ENCODE measurements at regions not wholly inside any gene's neighbourhood (a gene's known extent, or its start where the extent isn't known, plus 50 kb on each side); places are given as distances from the start of the nearest gene placed in this dataset.
A peak's percentile ranks its signal among the peaks of the same experiment; 100 is the strongest.
"Not testable (repeated sequence)": the region's sequence is repeated elsewhere in the genome, so short reads cannot be mapped to it uniquely, and the experiment has no call there.

DNA sequence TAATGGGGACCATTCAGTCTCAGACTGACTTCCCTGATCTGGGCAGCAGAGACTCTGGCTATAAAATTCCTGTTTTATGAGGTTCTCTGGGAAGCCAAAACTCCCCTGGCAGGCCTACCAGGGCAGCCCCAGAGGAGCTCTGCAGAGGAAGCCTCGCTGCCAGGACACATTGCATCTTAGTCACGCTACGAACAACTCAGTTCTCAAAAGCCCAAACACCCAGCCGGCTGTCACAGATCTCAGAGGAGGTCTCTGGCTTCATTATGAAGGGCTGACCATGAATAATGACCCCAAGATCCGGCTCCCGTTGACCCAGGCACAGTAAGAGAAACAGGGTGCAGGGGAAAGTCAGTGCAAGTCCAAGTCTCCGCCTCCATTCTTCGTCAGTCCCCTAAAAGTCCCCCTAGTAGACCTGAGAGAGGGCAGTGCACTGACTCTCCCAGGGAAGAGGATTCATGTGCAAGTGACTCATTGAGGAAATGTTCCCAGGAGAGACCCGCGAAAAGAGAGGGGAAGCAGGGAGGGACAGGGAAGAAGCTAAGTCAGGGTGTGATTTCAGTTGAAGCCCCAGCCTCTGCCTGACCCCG lies 212.3 kb downstream of the CYP26B1 start:
- no peak for DNase-seq

GRCh38 chr2:71934595-71935261 lies 212.9 kb downstream of the CYP26B1 start:
- DNase-seq: no peak

DNA sequence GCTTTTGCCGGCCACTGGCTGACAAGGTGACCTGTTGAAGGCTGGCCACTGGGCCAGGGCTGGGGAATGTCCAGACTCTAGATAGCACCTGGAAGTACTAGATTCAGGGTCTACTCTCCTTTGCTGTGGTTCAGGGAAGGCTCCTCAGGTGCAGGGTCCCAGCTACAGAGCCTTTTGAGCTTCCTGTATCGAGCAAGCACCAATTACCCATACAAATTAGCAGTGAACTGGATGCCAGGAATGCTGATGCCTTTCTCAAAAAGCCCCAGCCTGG lies 213.4 kb downstream of the CYP26B1 start:
- no peak for DNase-seq

GRCh38 chr2:71933467-71934319 lies 214.0 kb downstream of the CYP26B1 start:
- DNase-seq: no peak

DNA sequence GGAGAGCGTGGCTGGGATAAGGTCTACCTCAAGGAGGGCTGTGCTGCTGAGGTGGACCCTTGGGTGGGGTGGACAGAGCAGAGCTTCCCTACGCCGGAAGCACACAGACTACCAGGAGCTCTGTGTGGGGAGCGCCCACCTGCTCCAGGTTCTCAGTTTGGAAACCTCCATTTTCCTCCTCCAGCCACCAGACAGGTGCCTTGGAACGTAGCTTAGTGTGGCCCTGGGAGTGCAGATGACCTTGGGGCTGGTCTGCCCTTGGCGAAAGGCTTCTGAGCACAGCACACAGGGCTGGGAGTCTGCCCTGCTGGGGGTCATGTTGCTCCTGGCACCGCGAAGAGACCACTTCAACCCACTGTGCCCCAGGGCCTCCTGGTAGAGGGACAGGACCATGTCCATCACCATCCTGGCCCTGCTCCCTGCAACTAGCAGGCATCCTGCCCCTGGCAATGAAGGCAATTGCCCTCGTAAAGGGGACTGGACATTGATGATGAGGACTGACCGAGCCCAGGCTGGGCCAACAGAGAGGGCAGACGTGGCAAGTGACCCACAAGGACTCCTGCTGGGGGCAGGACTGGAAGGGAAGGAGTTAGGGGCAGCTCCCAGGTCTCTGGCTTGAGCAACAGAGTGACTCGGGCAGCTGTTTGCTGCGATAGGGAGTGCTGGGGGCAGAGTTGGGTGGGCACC lies 214.7 kb downstream of the CYP26B1 start:
- DNase-seq: no peak

- DNase-seq: no peak
Measured at GRCh38 chr2:71932037-71932779, 215.5 kb downstream of the CYP26B1 start.

- DNase-seq: no peak
Measured at GRCh38 chr2:71930049-71930681, 217.5 kb downstream of the CYP26B1 start.

DNA sequence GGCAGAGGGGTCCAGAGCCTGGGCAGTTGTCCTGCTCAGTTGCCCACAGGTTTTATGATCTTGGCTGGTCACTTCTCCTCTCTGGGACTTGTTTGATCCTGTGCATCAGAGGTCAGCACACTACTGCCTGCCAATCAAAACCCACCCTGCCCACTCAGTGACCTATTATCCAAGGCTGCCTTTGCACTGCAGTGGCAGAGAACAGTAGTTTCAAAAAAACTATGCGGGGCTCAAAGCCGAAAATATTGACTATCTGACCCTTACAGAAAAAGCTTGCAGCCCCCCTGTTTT lies 218.2 kb downstream of the CYP26B1 start:
- DNase-seq: no peak

DNA sequence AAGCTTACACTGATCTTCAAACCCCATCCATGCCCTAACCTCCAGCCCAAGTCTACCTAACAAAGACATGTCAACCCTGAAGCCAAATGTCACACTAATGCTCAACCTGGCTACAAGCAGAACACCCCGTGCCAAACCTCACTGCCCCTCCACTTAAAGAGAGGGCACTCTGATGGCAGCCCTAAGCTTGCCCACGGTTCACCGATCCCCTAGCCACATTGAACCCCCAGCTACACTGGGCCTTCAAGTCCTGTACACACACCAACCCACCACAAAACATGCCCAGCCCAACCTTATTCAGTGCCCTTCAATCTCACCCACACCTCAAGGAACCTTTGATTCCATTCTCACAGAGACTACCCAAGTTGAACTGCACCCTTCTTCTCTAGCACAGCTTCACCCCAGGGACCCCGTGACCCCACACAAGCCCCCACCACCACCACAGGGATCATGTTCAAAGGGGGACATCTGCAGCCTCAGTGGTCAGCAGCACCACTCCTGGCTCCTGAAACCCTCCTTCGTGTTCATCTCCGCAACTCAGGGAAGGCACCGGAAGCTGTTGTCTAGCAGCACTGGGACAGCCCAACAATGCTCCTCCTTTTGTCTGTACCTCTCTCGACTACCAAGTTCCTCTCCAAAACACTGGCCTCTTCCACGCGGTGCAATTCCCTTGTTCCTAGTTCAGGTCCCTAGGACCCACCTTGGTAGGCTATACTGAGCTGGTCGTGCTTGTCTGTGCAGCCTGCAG lies 218.8 kb downstream of the CYP26B1 start:
- DNase-seq: no peak

DNA sequence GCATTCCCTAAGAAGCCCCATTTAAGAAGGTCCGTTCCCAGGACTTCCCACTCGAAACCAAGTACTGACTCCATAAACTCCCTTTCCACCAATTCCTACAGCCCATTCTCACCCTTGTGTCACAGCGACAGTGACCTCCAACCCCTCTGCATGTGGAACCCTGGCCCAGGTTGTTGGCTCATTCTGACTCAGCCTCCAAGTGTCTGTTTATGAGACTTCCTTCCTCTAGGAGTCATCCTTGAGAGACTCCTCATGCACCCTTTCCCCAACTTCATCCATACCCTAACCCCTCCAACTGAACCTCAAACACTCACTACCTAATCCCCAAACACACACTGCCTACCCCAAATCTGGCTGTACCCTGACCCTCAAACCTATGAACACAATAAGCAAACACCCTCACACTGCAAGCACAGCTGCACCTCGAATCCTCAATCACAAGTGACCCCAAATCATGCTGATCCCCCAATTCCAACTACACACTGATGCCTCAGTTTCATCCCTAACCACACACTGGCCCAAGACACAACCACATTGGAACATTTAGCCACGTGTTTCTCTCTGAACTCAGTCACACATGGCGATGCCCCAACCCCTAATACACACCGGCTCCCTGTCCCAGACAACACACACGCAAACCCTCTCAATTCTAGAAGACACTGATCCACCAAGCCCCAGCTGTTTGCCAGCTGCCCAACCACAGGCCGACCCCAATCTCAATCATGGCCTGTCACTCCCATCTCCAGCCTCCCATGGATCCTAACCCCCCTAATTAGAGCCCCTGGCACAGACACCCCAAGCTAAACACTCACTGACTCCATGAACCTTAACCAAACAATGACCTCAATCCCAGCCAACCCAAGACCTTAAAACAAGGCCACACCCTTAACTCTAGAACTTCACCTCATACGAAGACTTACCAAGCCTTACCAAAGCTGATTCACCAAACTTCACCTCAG lies 219.6 kb downstream of the CYP26B1 start:
- DNase-seq: no peak

DNA sequence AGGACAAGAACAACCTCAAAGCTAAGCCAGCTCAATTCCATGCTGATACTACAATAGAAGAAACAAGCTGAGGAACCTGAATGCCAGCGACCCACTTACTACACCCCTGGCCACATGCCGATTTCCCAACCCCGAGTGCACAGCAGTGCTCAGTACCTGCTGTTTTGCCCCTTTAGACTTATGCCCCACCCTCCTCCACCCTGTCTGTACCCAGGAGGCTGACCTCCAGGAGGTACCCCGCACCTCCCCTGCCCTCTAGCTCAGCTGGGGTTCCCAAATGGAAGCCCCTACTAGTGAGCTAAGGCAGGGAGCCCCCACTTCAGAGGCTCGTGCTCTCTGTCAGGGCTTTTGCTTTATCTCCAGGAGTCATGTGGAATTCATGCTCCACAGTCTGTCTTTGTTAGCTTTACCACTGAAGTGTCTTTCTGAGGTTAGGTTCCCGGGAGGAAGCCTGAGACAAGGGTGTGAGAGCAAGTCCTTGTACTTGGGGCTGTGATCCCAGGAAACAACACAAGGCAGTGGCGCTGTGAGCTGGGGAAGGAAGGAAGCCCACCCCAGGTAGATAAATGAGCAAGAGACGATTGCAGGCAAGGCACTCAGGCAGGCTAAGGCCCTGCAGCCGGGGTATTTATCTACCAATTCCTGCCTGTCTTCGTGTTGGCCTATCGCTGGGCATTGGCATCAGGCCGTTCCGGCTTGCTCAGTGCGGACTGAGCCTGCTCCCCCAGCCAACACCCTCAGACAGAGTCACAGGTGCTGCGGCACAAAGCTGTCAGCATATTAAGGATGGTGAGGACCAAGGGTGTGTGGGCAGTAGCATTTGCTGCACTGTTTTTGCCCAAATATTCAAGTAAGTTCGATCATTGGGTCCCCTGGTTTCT lies 220.5 kb downstream of the CYP26B1 start:
- DNase-seq: no peak

DNA sequence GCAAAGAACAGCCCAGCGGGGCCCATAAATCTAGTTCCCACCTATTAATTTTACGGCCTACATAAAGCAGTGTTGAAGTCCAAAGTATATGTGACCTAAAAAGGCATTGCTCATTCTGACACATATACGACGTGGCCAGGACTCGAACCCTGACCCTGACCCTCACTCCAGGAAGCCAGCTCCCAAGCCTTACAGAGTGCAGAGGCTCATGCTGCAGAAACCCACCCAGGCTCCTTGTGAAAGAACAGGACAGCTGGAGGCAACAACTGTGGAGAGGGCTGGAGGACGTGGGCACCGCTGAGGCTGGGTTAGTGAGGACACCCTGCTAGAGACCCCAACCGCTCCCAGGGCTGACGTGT lies 221.6 kb downstream of the CYP26B1 start:
- DNase-seq: no peak

GRCh38 chr2:71925268-71926088 lies 222.2 kb downstream of the CYP26B1 start:
- DNase-seq: no peak

GRCh38 chr2:71923887-71924533 lies 223.7 kb downstream of the CYP26B1 start:
- peak; percentile 38 for DNase-seq

- DNase-seq: no peak
Measured at GRCh38 chr2:71923143-71923525, 224.5 kb downstream of the CYP26B1 start.

DNA sequence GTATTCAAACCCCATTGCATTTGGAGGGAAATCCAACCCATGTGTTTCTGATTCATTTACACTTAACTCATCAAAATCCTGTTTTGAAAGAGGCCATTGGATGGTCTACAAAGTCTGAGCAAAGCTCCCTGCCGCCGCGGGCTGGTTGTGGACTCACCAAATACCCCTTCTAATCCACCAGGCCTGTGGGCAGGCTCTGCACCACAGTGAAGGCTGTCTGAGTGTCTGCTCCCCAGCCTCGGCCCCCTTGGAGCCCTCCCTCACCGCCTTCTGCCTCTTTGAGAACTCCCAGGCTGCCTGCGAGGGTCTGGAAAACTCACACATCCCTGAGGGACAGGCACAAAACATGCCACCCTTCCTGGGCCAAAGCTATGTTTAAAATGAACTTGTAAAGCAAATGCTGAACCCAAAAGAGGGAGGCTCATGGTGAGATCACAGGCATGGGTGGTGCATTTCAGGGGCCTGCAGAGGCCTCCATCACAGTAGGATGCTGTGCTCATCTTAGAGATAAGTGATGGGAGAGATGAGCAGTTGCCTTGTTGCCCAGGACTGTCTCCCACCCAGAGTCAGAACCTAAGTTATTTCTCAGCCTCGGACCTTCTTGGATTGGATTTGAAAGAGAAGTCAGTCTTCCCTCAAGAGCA lies 225.0 kb downstream of the CYP26B1 start:
- no peak for DNase-seq

GRCh38 chr2:71922091-71922490 lies 225.6 kb downstream of the CYP26B1 start:
- DNase-seq: no peak

GRCh38 chr2:71920819-71921218 lies 226.8 kb downstream of the CYP26B1 start:
- not testable (repeated sequence) for DNase-seq

Measured in NK-92 treated with Interleukin-12 subunit alpha and Interleukin-12 subunit beta, amount 100 ng/mL, for 24 hours (cell line).